ENCODE measurements at regions not wholly inside any gene's neighbourhood (a gene's known extent, or its start where the extent isn't known, plus 50 kb on each side); places are given as distances from the start of the nearest gene placed in this dataset.

DNA sequence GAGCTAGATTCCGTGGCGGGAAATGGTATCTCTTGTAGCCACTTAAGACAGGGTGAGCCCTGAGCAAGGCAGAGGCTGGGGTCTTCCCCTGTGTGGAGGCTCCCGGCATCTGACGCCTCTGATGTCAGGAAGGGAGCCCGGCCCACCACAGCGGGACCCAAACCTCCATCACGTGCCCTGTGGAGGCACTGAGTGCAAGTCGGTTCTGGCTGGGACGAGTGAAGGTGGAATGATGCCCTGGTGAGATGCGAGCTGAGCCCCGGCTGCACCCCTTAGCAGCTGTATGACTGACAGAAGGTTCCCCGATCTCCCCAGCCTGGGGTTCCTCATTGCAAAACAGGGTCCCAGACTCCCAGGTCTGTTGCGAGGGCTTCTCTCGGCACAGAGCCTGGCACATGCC, 187.4 kb upstream of the TNRC6C start:
- peak overlapping the region in 1 of 10 donors; percentile 4 for H3K27ac ChIP-seq
- H3K9me3 ChIP-seq = no peaks in the 10 kb centered on the region
- 95 to 98% methylated on average over 14 of the region's 14 CpGs for WGBS, 2 donors
- TF ChIP-seq, protein P1, sequence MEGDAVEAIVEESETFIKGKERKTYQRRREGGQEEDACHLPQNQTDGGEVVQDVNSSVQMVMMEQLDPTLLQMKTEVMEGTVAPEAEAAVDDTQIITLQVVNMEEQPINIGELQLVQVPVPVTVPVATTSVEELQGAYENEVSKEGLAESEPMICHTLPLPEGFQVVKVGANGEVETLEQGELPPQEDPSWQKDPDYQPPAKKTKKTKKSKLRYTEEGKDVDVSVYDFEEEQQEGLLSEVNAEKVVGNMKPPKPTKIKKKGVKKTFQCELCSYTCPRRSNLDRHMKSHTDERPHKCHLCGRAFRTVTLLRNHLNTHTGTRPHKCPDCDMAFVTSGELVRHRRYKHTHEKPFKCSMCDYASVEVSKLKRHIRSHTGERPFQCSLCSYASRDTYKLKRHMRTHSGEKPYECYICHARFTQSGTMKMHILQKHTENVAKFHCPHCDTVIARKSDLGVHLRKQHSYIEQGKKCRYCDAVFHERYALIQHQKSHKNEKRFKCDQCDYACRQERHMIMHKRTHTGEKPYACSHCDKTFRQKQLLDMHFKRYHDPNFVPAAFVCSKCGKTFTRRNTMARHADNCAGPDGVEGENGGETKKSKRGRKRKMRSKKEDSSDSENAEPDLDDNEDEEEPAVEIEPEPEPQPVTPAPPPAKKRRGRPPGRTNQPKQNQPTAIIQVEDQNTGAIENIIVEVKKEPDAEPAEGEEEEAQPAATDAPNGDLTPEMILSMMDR (IDR thresholded peaks at IDR 0.05) = no peak
- no peaks in the 10 kb centered on the region for H3K27me3 ChIP-seq
- H3K4me1 ChIP-seq = peaks cover 8 to 16% (median 13%) of the 10 kb centered on the region in 9 donors
- DNase-seq (no peak), ATAC-seq (peak in 1 of 8 donors; percentile 11)
- no peak overlapping the region for H3K4me3 ChIP-seq
- intact Hi-C loops (cut with DNase I) = loop anchor here in 8 of 10 donors (2.0 to 10.0 kb wide), 6 partner anchors 110 to 241 kb away; partner anchors contain the start of gene TNRC6C (in 4 of the 8)
- H3K36me3 ChIP-seq = no peaks in the 10 kb centered on the region

DNA sequence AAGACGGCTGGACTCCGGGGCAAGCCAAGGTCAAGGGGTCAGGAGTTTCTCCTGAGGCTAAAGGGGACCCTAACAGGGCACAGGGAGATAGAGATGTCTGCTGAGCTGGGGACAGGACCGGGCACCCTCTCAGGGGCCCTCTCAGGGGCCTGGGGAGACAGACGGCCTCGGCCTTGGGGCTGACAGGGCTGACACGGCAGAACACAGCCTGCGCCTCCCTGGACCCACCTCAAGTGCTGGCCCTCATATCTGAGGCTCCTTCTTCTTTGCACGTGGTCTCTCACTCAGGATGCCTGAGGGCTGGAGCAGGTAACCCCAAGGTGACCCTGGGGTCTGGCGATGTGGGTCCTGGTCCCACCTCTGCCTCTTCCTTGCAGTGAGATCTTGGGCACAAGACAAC, 186.9 kb upstream of the TNRC6C start:
- DNase-seq (no peak), ATAC-seq (no peak)
- TF ChIP-seq, protein P1 (IDR thresholded peaks at IDR 0.05) = no peak
- Histone ChIP-seq H3K27ac (no peak overlapping the region), H3K4me3 (no peak overlapping the region), H3K9me3 (no peaks in the 10 kb centered on the region), H3K4me1 (peaks cover 8 to 16% (median 13%) of the 10 kb centered on the region in 9 donors), H3K27me3 (no peaks in the 10 kb centered on the region), H3K36me3 (no peaks in the 10 kb centered on the region)
- 90 to 96% methylated on average over 9 of the region's 9 CpGs for WGBS, 2 donors
- intact Hi-C loops (cut with DNase I) = loop anchor here in 8 of 10 donors (2.0 to 10.0 kb wide), 6 partner anchors 109 to 241 kb away; partner anchors contain the start of gene TNRC6C (in 4 of the 8)

- H3K9me3 ChIP-seq = no peaks in the 10 kb centered on the region
- no peak overlapping the region for H3K4me3 ChIP-seq
- no peaks in the 10 kb centered on the region for H3K27me3 ChIP-seq
- no peak for ATAC-seq
- intact Hi-C loops (cut with DNase I) = loop anchor here in 9 of 10 donors (2.0 to 10.0 kb wide), 8 partner anchors 109 to 243 kb away; partner anchors contain the start of gene TNRC6C (in 4 of the 9)
- H3K36me3 ChIP-seq = no peaks in the 10 kb centered on the region
- DNase-seq = no peak
- TF ChIP-seq, protein P1 (IDR thresholded peaks at IDR 0.05) = no peak
- 92% methylated on average over 5 of the region's 5 CpGs for WGBS, 2 donors
- peaks cover 8 to 16% (median 13%) of the 10 kb centered on the region in 9 donors for H3K4me1 ChIP-seq
- H3K27ac ChIP-seq = peak overlapping the region in 1 of 10 donors; percentile 2
These were observed 186.5 kb upstream of the TNRC6C start for GRCh38 chr17:77771998-77772397.

DNA sequence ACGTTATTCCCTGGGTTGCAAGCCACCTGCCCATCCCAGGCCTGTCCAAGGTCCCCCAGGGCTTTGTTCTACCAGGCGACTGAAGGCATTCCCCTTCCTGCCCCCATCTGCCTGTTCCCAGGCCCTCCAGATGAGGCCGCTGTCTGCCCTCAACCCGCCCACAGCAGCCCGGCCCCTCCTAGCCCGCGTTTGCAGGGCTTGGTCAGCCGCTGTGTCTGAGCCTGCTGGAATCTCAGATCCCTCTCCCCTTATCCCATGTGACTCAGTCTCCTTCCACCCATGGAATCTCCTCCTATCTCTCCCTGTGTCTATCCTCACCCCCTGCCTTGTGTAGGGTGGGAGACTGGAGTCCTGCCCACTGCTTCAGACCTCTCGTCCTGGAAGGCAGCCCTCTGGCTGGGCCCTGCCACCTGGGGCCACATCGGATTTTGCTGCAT, 186.0 kb upstream of the TNRC6C start:
- Histone ChIP-seq H3K9me3 (no peaks in the 10 kb centered on the region), H3K4me1 (peaks cover 8 to 16% (median 13%) of the 10 kb centered on the region in 9 donors), H3K36me3 (no peaks in the 10 kb centered on the region), H3K4me3 (no peak overlapping the region), H3K27me3 (no peaks in the 10 kb centered on the region), H3K27ac (peak overlapping the region in 6 of 10 donors; percentile 2 to 53 (median 22))
- WGBS, 2 donors = 31 to 42% methylated on average over 10 of the region's 10 CpGs
- intact Hi-C loops (cut with DNase I) = loop anchor here in 9 of 10 donors (2.0 to 10.0 kb wide), 7 partner anchors 112 to 242 kb away; partner anchors contain the start of gene TNRC6C (in 4 of the 9)
- TF ChIP-seq, protein P1 (IDR thresholded peaks at IDR 0.05) = peak; percentile 56 to 90 (median 80)
- DNase-seq = peak; percentile 73 to 76
- peak; percentile 84 to 95 (median 92) for ATAC-seq
